ENCODE measurements at regions not wholly inside any gene's neighbourhood (a gene's known extent, or its start where the extent isn't known, plus 50 kb on each side); places are given as distances from the start of the nearest gene placed in this dataset.

DNA sequence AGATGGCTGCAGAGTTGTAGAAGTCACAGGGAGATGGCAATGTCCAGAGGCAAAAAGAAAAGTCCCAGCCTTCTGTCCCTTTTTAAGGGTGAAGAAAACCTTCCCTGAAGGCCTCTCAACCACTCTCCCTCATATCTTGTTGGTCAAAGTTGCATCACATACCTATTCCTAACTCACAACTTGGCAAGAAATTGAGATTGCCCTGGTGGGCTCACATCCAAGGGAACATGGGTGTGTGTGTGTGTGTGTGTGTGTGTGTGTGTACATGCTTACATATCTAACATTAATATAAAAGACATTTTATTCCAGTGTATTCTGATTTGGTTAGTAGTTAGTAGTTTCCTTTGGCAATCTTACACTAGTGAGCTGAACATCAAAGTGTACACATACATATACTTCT, 144.3 kb upstream of the SALL4 start:
- H3F3A ChIP-seq (ENCODE audit: insufficient read depth, low read length, poor library complexity, severe bottlenecking): no peaks in the 10 kb centered on the region
- no peak overlapping the region for H2AFZ ChIP-seq (ENCODE audit: low read depth, low read length)
- H3K9me2 ChIP-seq (ENCODE audit: insufficient read depth, low read length): no peaks in the 10 kb centered on the region
- TF ChIP-seq POLR2AphosphoS5 (IDR thresholded peaks at IDR 0.05) (no peak), EZH2 (IDR thresholded peaks at IDR 0.05; ENCODE audit: borderline replicate concordance, insufficient read depth, low read length, poor library complexity, severe bottlenecking) (no peak), RAD21 (conservative IDR thresholded peaks at IDR 0.05) (no peak), TAF1 (IDR thresholded peaks at IDR 0.05; ENCODE audit: low read depth) (no peak), SMC3 (conservative IDR thresholded peaks at IDR 0.05; ENCODE audit: poor library complexity) (no peak), MXI1 (conservative IDR thresholded peaks at IDR 0.05; ENCODE audit: poor library complexity, severe bottlenecking) (no peak), EP300 (conservative IDR thresholded peaks at IDR 0.05; ENCODE audit: poor library complexity, severe bottlenecking) (no peak)
- TF ChIP-seq, protein P1, sequence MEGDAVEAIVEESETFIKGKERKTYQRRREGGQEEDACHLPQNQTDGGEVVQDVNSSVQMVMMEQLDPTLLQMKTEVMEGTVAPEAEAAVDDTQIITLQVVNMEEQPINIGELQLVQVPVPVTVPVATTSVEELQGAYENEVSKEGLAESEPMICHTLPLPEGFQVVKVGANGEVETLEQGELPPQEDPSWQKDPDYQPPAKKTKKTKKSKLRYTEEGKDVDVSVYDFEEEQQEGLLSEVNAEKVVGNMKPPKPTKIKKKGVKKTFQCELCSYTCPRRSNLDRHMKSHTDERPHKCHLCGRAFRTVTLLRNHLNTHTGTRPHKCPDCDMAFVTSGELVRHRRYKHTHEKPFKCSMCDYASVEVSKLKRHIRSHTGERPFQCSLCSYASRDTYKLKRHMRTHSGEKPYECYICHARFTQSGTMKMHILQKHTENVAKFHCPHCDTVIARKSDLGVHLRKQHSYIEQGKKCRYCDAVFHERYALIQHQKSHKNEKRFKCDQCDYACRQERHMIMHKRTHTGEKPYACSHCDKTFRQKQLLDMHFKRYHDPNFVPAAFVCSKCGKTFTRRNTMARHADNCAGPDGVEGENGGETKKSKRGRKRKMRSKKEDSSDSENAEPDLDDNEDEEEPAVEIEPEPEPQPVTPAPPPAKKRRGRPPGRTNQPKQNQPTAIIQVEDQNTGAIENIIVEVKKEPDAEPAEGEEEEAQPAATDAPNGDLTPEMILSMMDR (IDR thresholded peaks at IDR 0.05; ENCODE audit: poor library complexity, severe bottlenecking): no peak
- no peak overlapping the region for H3K4me2 ChIP-seq (ENCODE audit: low read length)
- no peaks in the 10 kb centered on the region for H3K79me2 ChIP-seq (replicated peaks; ENCODE audit: insufficient read depth, low read length)
- H3K9me3 ChIP-seq (ENCODE audit: low read length): no peaks in the 10 kb centered on the region
- no peaks in the 10 kb centered on the region for H4K20me1 ChIP-seq (ENCODE audit: insufficient read depth)
- H3K4me3 ChIP-seq (ENCODE audit: low read length): no peak overlapping the region
- no peak overlapping the region for H3K9ac ChIP-seq (ENCODE audit: low read length)
- H3K36me3 ChIP-seq (ENCODE audit: insufficient read depth, low read length): no peaks in the 10 kb centered on the region
- H3K27ac ChIP-seq (ENCODE audit: low read length): no peak overlapping the region
- no peaks in the 10 kb centered on the region for H3K27me3 ChIP-seq (ENCODE audit: insufficient read depth, low read depth, low read length)

DNA sequence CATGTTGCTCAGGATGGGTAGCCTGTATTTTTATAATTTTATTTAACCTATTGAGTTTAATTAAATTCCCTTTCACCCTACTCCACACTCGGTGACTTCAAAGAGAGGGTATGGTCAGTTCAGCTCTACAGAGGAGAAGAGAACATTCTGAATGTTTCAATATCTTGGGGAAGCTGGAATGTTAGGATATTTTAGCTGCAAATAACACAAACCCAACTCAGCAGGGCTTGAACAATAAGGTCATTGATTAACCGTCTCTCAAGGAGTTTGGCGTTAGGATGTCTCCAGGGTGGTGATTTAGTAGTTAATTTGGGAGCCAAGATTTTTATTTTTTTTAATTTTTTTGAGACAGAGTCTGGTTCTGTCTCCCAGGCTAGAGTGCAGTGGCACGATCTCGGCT, 143.6 kb upstream of the SALL4 start:
- H3K9ac ChIP-seq (ENCODE audit: low read length): no peak overlapping the region
- H3K9me3 ChIP-seq (ENCODE audit: low read length): no peaks in the 10 kb centered on the region
- no peaks in the 10 kb centered on the region for H3K36me3 ChIP-seq (ENCODE audit: insufficient read depth, low read length)
- H3F3A ChIP-seq (ENCODE audit: insufficient read depth, low read length, poor library complexity, severe bottlenecking): no peaks in the 10 kb centered on the region
- H2AFZ ChIP-seq (ENCODE audit: low read depth, low read length): no peak overlapping the region
- H3K4me3 ChIP-seq (ENCODE audit: low read length): no peak overlapping the region
- TF ChIP-seq POLR2AphosphoS5 (IDR thresholded peaks at IDR 0.05) (no peak), MXI1 (conservative IDR thresholded peaks at IDR 0.05; ENCODE audit: poor library complexity, severe bottlenecking) (no peak), SMC3 (conservative IDR thresholded peaks at IDR 0.05; ENCODE audit: poor library complexity) (no peak), EZH2 (IDR thresholded peaks at IDR 0.05; ENCODE audit: borderline replicate concordance, insufficient read depth, low read length, poor library complexity, severe bottlenecking) (no peak), TAF1 (IDR thresholded peaks at IDR 0.05; ENCODE audit: low read depth) (no peak), EP300 (conservative IDR thresholded peaks at IDR 0.05; ENCODE audit: poor library complexity, severe bottlenecking) (no peak), RAD21 (conservative IDR thresholded peaks at IDR 0.05) (no peak)
- TF ChIP-seq, protein P2, sequence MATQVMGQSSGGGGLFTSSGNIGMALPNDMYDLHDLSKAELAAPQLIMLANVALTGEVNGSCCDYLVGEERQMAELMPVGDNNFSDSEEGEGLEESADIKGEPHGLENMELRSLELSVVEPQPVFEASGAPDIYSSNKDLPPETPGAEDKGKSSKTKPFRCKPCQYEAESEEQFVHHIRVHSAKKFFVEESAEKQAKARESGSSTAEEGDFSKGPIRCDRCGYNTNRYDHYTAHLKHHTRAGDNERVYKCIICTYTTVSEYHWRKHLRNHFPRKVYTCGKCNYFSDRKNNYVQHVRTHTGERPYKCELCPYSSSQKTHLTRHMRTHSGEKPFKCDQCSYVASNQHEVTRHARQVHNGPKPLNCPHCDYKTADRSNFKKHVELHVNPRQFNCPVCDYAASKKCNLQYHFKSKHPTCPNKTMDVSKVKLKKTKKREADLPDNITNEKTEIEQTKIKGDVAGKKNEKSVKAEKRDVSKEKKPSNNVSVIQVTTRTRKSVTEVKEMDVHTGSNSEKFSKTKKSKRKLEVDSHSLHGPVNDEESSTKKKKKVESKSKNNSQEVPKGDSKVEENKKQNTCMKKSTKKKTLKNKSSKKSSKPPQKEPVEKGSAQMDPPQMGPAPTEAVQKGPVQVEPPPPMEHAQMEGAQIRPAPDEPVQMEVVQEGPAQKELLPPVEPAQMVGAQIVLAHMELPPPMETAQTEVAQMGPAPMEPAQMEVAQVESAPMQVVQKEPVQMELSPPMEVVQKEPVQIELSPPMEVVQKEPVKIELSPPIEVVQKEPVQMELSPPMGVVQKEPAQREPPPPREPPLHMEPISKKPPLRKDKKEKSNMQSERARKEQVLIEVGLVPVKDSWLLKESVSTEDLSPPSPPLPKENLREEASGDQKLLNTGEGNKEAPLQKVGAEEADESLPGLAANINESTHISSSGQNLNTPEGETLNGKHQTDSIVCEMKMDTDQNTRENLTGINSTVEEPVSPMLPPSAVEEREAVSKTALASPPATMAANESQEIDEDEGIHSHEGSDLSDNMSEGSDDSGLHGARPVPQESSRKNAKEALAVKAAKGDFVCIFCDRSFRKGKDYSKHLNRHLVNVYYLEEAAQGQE (IDR thresholded peaks at IDR 0.05; ENCODE audit: borderline replicate concordance): no peak
- TF ChIP-seq, protein P1 (IDR thresholded peaks at IDR 0.05; ENCODE audit: poor library complexity, severe bottlenecking): no peak
- H4K20me1 ChIP-seq (ENCODE audit: insufficient read depth): no peaks in the 10 kb centered on the region
- H3K4me2 ChIP-seq (ENCODE audit: low read length): no peak overlapping the region
- H3K27me3 ChIP-seq (ENCODE audit: insufficient read depth, low read depth, low read length): no peaks in the 10 kb centered on the region
- H3K27ac ChIP-seq (ENCODE audit: low read length): no peak overlapping the region
- H3K79me2 ChIP-seq (replicated peaks; ENCODE audit: insufficient read depth, low read length): no peaks in the 10 kb centered on the region
- H3K9me2 ChIP-seq (ENCODE audit: insufficient read depth, low read length): no peaks in the 10 kb centered on the region

All from neural cell (in vitro differentiated cells).